ENCODE measurements at regions not wholly inside any gene's neighbourhood (a gene's known extent, or its start where the extent isn't known, plus 50 kb on each side); places are given as distances from the start of the nearest gene placed in this dataset.

- Histone ChIP-seq H3K36me3 (ENCODE audit: insufficient read depth, low read length) (no peaks in the 10 kb centered on the region), H2AFZ (ENCODE audit: low read depth, low read length) (no peak overlapping the region), H3K9ac (ENCODE audit: low read length) (no peak overlapping the region), H3K4me2 (ENCODE audit: low read length) (no peak overlapping the region), H4K20me1 (ENCODE audit: insufficient read depth, low read length) (no peaks in the 10 kb centered on the region), H3K27ac (ENCODE audit: low read depth, low read length) (peak overlapping the region; percentile 33), H3K9me3 (ENCODE audit: insufficient read depth, low read depth, low read length) (no peaks in the 10 kb centered on the region), H3K79me2 (ENCODE audit: insufficient read depth, low read length) (no peaks in the 10 kb centered on the region), H3K4me1 (ENCODE audit: insufficient read depth, low read length) (peaks cover 31% of the 10 kb centered on the region), H3K4me3 (ENCODE audit: insufficient read depth, low read depth, low read length) (no peak overlapping the region), H3K27me3 (ENCODE audit: insufficient read depth, low read length) (no peaks in the 10 kb centered on the region)
- Mint-ChIP-seq H3K27ac (ENCODE audit: unreplicated experiment) (peak overlapping the region; percentile 8), H3K4me1 (ENCODE audit: low read depth, unreplicated experiment) (peaks cover 36% of the 10 kb centered on the region), H3K36me3 (ENCODE audit: low read depth, unreplicated experiment) (no peaks in the 10 kb centered on the region), H3K27me3 (ENCODE audit: low read depth, unreplicated experiment) (no peaks in the 10 kb centered on the region), H3K9me3 (ENCODE audit: unreplicated experiment) (no peaks in the 10 kb centered on the region), H3K4me3 (ENCODE audit: unreplicated experiment) (no peak overlapping the region)
- FAIRE-seq (peak; percentile 26), DNase-seq (ENCODE audit: low read depth) (no peak)
- TF ChIP-seq EZH2 (IDR thresholded peaks at IDR 0.05; ENCODE audit: insufficient read depth, low read length), result no peak
- no peak for TF ChIP-seq CTCF (IDR thresholded peaks at IDR 0.05; ENCODE audit: insufficient read depth, low read depth, low read length)
Measured at GRCh38 chr18:56197241-56197859, 441.0 kb downstream of the TXNL1 start.

- H4K20me1 ChIP-seq (ENCODE audit: insufficient read depth, low read length), result no peaks in the 10 kb centered on the region
- no peaks in the 10 kb centered on the region for H3K27me3 ChIP-seq (ENCODE audit: insufficient read depth, low read length)
- DNase-seq (ENCODE audit: low read depth) (peak; percentile 56), FAIRE-seq (no peak)
- Mint-ChIP-seq H3K9me3 (ENCODE audit: unreplicated experiment) (no peaks in the 10 kb centered on the region), H3K4me3 (ENCODE audit: unreplicated experiment) (no peak overlapping the region), H3K4me1 (ENCODE audit: low read depth, unreplicated experiment) (peaks cover 36% of the 10 kb centered on the region), H3K27ac (ENCODE audit: unreplicated experiment) (peak overlapping the region; percentile 66), H3K27me3 (ENCODE audit: low read depth, unreplicated experiment) (no peaks in the 10 kb centered on the region), H3K36me3 (ENCODE audit: low read depth, unreplicated experiment) (no peaks in the 10 kb centered on the region)
- H3K4me2 ChIP-seq (ENCODE audit: low read length), result peak overlapping the region; percentile 18
- TF ChIP-seq EZH2 (IDR thresholded peaks at IDR 0.05; ENCODE audit: insufficient read depth, low read length), result no peak
- no peak for TF ChIP-seq CTCF (IDR thresholded peaks at IDR 0.05; ENCODE audit: insufficient read depth, low read depth, low read length)
- no peaks in the 10 kb centered on the region for H3K9me3 ChIP-seq (ENCODE audit: insufficient read depth, low read depth, low read length)
- no peak overlapping the region for H3K9ac ChIP-seq (ENCODE audit: low read length)
- H3K36me3 ChIP-seq (ENCODE audit: insufficient read depth, low read length), result no peaks in the 10 kb centered on the region
- H3K27ac ChIP-seq (ENCODE audit: low read depth, low read length), result peak overlapping the region; percentile 33
- H3K79me2 ChIP-seq (ENCODE audit: insufficient read depth, low read length), result no peaks in the 10 kb centered on the region
- peaks cover 31% of the 10 kb centered on the region for H3K4me1 ChIP-seq (ENCODE audit: insufficient read depth, low read length)
- no peak overlapping the region for H2AFZ ChIP-seq (ENCODE audit: low read depth, low read length)
- no peak overlapping the region for H3K4me3 ChIP-seq (ENCODE audit: insufficient read depth, low read depth, low read length)
Measured at GRCh38 chr18:56196495-56197225, 441.7 kb downstream of the TXNL1 start.

GRCh38 chr18:56191334-56191733 lies 447.1 kb downstream of the TXNL1 start:
- Mint-ChIP-seq H3K27me3 (ENCODE audit: low read depth, unreplicated experiment) (no peaks in the 10 kb centered on the region), H3K9me3 (ENCODE audit: unreplicated experiment) (no peaks in the 10 kb centered on the region), H3K4me1 (ENCODE audit: low read depth, unreplicated experiment) (peaks cover 8% of the 10 kb centered on the region), H3K4me3 (ENCODE audit: unreplicated experiment) (no peak overlapping the region), H3K36me3 (ENCODE audit: low read depth, unreplicated experiment) (no peaks in the 10 kb centered on the region), H3K27ac (ENCODE audit: unreplicated experiment) (peak overlapping the region; percentile 58)
- DNase-seq (ENCODE audit: low read depth) (no peak), FAIRE-seq (no peak)
- Histone ChIP-seq H3K27ac (ENCODE audit: low read depth, low read length) (no peak overlapping the region), H3K4me3 (ENCODE audit: insufficient read depth, low read depth, low read length) (no peak overlapping the region), H3K4me2 (ENCODE audit: low read length) (no peak overlapping the region), H3K9me3 (ENCODE audit: insufficient read depth, low read depth, low read length) (no peaks in the 10 kb centered on the region), H3K36me3 (ENCODE audit: insufficient read depth, low read length) (no peaks in the 10 kb centered on the region), H3K9ac (ENCODE audit: low read length) (no peak overlapping the region), H2AFZ (ENCODE audit: low read depth, low read length) (no peak overlapping the region), H3K79me2 (ENCODE audit: insufficient read depth, low read length) (no peaks in the 10 kb centered on the region), H3K4me1 (ENCODE audit: insufficient read depth, low read length) (peaks cover 1% of the 10 kb centered on the region), H4K20me1 (ENCODE audit: insufficient read depth, low read length) (no peaks in the 10 kb centered on the region), H3K27me3 (ENCODE audit: insufficient read depth, low read length) (no peaks in the 10 kb centered on the region)
- TF ChIP-seq CTCF (IDR thresholded peaks at IDR 0.05; ENCODE audit: insufficient read depth, low read depth, low read length) (no peak), EZH2 (IDR thresholded peaks at IDR 0.05; ENCODE audit: insufficient read depth, low read length) (no peak)
